Dendritic cell treated with granulocyte-macrophage colony-stimulating factor and Interleukin-4, amounts not matched to agents 40 ng/mL and 50 ng/mL, for 4 days (primary cell): ENCODE measurements at regions not wholly inside any gene's neighbourhood (a gene's known extent, or its start where the extent isn't known, plus 50 kb on each side); places are given as distances from the start of the nearest gene placed in this dataset.

Experiments
- H3K27ac Mint-ChIP-seq: one replicate; pipeline ENCODE4 v1.8.0; 2022; ENCODE audit warnings: mild to moderate bottlenecking, mixed read lengths
- H3K27me3 Mint-ChIP-seq: one replicate; pipeline ENCODE4 v1.8.0; 2022; ENCODE audit warnings: mild to moderate bottlenecking, mixed read lengths
- H3K36me3 Mint-ChIP-seq: one replicate; pipeline ENCODE4 v1.8.0; 2022; ENCODE audit warnings: low read depth, mixed read lengths
- H3K4me1 Mint-ChIP-seq: one replicate; pipeline ENCODE4 v1.8.0; 2022; ENCODE audit warnings: low read depth, mixed read lengths
- H3K4me3 Mint-ChIP-seq: one replicate; pipeline ENCODE4 v1.8.0; 2022; ENCODE audit warnings: mild to moderate bottlenecking, moderate library complexity, mixed read lengths
- H3K9me3 Mint-ChIP-seq: one replicate; pipeline ENCODE4 v1.8.0; 2022; ENCODE audit warnings: mixed read lengths
- intact Hi-C: fragments of 100-400 bp; cut with micrococcal nuclease; formaldehyde crosslinking; loops from one replicate; pipeline ENCODE4 v1.15.0; 2022

DNA sequence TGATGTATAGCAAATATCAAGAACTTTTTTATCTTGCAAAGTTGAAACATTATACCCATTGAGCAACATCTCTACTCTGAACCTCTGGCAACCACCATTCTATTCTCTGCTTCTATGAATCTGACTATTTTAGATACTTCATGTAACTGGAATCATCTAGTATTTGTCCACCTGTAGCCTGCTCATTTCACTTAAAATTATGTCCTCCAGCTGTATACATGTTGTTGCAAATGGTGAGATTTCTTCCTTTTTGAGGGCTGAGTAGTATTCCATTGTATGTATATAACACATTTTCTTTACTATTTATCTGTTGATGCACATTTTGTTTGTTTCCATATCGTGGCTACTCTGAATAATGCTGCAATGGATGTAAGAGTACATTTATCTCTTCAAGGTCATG, 476.3 kb upstream of the LRRC4C start:
- H3K4me1 Mint-ChIP-seq = no peaks in the 10 kb centered on the region
- no peak overlapping the region for H3K27ac Mint-ChIP-seq
- H3K27me3 Mint-ChIP-seq = no peaks in the 10 kb centered on the region
- no peak overlapping the region for H3K4me3 Mint-ChIP-seq
- no peaks in the 10 kb centered on the region for H3K9me3 Mint-ChIP-seq
- no peaks in the 10 kb centered on the region for H3K36me3 Mint-ChIP-seq
- intact Hi-C loops = no loop called here

DNA sequence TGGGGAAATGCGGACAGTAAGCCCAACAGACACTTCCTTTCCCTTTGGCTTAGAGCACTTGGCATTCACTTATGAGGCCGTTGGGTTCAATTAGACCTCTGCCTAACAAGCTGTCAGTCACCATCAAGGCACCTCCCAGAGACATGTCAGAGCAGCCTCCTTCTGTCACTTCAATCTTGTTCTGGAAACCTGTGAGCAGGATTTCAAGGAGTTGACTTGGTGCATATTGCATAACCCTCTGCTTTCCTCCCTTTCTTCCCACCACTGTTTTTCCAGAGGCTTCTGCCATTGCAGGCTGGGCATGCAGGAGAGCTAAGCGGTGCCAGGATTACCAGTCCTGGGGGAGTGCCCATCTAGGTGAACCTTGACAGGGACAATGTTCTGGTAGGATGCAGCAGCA, 484.2 kb upstream of the LRRC4C start:
- H3K4me3 Mint-ChIP-seq = no peak overlapping the region
- no peaks in the 10 kb centered on the region for H3K36me3 Mint-ChIP-seq
- H3K9me3 Mint-ChIP-seq = peaks cover 8% of the 10 kb centered on the region
- no peaks in the 10 kb centered on the region for H3K4me1 Mint-ChIP-seq
- no peak overlapping the region for H3K27ac Mint-ChIP-seq
- intact Hi-C loops = no loop called here
- H3K27me3 Mint-ChIP-seq = no peaks in the 10 kb centered on the region

DNA sequence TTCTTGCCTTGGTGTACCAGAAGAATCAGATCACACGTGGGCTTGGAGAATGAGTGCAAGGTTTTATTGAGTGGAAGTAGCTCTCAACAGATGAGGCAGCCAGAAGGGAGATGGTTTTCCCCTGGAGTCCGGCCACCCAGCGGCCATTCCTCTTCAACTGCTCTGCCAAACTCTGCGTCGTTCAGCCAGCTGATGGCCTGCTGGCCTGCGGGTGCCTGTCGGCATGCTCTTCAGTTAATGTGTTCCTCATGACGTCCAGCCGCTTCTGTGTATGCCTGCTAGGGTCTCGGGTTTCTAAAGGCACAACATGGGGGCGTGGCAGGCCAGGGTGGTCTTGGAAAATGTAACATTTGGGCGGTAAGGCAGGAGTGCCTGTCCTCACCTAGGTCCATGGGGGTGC, 487.9 kb upstream of the LRRC4C start:
- no peak overlapping the region for H3K27ac Mint-ChIP-seq
- H3K36me3 Mint-ChIP-seq = no peaks in the 10 kb centered on the region
- no peak overlapping the region for H3K4me3 Mint-ChIP-seq
- H3K9me3 Mint-ChIP-seq = peaks cover 17% of the 10 kb centered on the region
- no peaks in the 10 kb centered on the region for H3K4me1 Mint-ChIP-seq
- H3K27me3 Mint-ChIP-seq = no peaks in the 10 kb centered on the region
- intact Hi-C loops = no loop called here

DNA sequence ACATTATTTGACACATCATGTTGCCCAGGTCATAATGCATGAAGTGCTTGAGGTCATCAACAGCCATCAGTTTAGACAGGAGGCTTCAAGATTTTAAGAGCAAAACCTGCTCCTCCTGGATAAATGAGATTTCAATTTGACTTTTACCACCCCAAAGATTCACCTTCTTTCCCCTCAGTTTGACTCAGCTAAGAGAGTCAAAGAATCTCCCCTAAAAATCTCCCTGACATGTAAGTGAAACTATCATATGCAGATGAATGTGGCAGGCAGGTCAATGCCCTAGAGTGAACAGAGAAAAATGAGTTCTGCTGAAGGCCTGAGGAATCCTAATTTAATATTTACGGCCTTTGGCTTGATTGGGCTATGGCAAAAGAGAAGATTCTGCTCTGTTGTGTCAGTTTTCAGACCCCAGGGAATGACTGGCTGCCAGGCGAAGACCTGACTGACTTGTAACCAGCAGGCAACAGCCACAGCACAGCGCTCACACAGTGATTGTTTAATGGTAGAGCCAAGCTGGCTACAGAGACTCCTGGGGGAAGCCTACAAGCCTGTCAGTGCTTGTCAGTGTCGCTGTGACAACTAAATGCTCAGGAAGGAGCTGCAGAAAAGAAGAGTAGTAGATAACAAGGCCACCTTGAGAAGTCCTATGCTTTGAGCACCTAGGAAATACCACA, 491.2 kb upstream of the LRRC4C start:
- H3K27me3 Mint-ChIP-seq = no peaks in the 10 kb centered on the region
- H3K27ac Mint-ChIP-seq = no peak overlapping the region
- no peak overlapping the region for H3K4me3 Mint-ChIP-seq
- H3K4me1 Mint-ChIP-seq = no peaks in the 10 kb centered on the region
- intact Hi-C loops = no loop called here
- no peaks in the 10 kb centered on the region for H3K36me3 Mint-ChIP-seq
- H3K9me3 Mint-ChIP-seq = peaks cover 24% of the 10 kb centered on the region

DNA sequence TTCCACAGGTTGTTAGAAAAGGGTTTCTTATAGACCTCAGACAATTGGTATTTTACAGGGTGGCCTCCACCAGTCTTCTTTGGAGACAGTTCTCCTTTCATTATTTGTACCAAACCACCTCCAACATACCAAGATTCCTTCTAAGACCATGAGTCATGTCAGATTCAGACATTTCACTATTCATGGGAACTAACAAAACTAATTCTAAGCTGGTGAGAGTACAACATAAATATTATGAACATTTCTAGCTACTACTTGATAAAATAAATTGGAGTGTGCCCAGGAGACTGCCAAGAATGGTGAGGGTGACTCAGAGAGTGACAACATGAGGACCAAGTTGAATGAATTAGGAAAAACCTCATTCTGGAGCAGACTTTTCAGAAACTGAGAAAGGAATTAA, 494.6 kb upstream of the LRRC4C start:
- H3K9me3 Mint-ChIP-seq = peaks cover 18% of the 10 kb centered on the region
- H3K4me3 Mint-ChIP-seq = no peak overlapping the region

DNA sequence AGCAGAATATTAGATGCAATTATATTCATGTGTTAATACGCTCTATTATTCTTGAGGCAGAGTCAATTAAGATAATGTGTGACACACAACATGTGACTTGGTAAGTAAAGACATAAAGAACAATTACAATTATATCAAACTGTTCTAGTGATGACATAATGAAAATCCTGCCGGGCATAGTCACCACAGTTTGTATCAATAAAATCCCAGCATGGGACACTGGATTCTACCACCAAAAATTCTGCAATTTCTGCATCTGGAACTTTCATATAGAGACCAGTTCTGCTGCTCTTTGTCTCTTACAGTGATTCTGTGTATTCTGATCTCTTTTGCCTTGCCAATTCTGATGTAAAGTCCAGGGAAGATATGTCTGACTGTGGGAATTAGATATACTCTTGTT, 495.6 kb upstream of the LRRC4C start:
- Mint-ChIP-seq H3K9me3 (peaks cover 10% of the 10 kb centered on the region), H3K27ac (no peak overlapping the region), H3K4me3 (no peak overlapping the region), H3K36me3 (no peaks in the 10 kb centered on the region), H3K27me3 (no peaks in the 10 kb centered on the region), H3K4me1 (no peaks in the 10 kb centered on the region)
- intact Hi-C loops = no loop called here

More for the DNA sequence above, 494.6 kb upstream of the LRRC4C start:
- Mint-ChIP-seq H3K27ac (no peak overlapping the region), H3K27me3 (no peaks in the 10 kb centered on the region), H3K36me3 (no peaks in the 10 kb centered on the region), H3K4me1 (no peaks in the 10 kb centered on the region)
- intact Hi-C loops = no loop called here

DNA sequence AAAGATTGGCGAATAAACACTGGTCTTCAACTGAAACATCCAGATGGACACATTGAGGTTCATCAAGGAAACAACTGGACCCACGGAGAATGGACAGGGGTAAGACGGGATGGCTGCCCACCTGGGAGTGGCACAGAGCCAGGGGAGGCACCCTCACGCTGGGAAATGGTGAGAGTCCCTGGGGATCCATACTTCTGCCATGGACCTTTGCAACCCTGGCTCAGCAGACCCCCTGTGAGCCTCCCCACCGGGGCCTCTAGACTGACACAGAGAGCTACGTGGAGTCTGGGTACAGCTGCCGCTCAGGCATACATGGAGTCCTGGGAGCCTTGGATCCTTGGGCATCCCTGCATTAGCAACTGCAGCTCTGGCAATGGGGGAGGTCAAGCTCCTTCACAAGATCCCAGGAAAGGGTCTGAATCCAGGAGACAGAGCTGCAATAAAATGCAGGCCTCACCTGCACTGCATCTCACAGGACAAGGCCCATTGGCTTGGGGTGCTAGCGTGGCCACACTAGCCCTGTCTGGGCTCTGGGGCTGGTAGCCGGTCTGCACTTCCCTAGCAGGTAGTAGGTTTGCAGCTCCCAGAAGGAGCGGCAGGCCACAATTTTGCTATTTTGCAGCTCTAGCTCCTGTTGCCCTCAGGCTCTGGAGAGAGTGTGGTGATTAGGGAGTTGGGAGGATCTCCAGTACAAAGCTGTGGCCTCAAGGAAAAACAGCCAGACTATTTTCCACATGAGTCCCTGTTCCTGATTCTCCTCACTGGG, 496.4 kb upstream of the LRRC4C start:
- intact Hi-C loops = no loop called here
- H3K27me3 Mint-ChIP-seq = no peaks in the 10 kb centered on the region
- peaks cover 9% of the 10 kb centered on the region for H3K9me3 Mint-ChIP-seq
- no peak overlapping the region for H3K27ac Mint-ChIP-seq
- no peaks in the 10 kb centered on the region for H3K36me3 Mint-ChIP-seq
- H3K4me1 Mint-ChIP-seq = no peaks in the 10 kb centered on the region
- no peak overlapping the region for H3K4me3 Mint-ChIP-seq

DNA sequence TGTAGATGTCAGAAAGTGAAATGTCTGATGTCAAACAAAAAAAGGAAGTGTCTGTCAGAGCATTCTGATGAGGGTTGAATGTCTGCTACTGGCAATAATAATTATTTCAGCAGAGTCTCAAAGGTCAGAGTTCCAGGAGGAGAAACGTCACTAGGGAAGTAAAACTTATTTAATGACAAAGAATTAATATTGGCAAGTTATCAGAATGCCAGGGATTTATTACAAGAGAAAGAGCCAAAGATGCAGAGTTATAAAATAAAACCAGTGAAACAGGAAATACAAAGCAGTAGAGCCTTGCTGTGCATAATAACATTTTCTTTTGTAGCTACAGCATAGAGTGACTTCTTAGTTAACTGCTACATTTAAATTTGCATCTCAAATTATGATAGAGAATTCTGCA, 504.0 kb upstream of the LRRC4C start:
- intact Hi-C loops = no loop called here
- no peak overlapping the region for H3K4me3 Mint-ChIP-seq
- H3K36me3 Mint-ChIP-seq = no peaks in the 10 kb centered on the region
- H3K27me3 Mint-ChIP-seq = no peaks in the 10 kb centered on the region
- peaks cover 11% of the 10 kb centered on the region for H3K9me3 Mint-ChIP-seq
- H3K4me1 Mint-ChIP-seq = no peaks in the 10 kb centered on the region
- no peak overlapping the region for H3K27ac Mint-ChIP-seq

DNA sequence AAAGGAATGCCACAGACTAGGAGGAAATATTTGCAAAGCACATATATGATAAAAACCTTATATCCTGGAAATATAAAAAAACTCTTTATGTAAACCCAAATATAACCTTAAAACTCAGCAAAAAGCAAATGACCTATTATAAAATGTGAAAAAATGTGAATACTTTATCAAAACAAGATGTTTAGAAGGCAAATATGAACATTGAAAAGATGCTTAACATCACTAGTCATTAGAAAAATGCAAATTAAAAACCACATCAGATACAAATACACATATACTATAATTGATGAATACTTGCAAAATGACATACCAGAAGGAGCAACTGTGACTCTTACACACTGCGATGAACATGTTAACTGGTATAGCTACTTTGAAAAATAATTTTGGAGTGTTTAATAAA, 511.2 kb upstream of the LRRC4C start:
- H3K27ac Mint-ChIP-seq = no peak overlapping the region
- H3K27me3 Mint-ChIP-seq = no peaks in the 10 kb centered on the region
- no peaks in the 10 kb centered on the region for H3K4me1 Mint-ChIP-seq

DNA sequence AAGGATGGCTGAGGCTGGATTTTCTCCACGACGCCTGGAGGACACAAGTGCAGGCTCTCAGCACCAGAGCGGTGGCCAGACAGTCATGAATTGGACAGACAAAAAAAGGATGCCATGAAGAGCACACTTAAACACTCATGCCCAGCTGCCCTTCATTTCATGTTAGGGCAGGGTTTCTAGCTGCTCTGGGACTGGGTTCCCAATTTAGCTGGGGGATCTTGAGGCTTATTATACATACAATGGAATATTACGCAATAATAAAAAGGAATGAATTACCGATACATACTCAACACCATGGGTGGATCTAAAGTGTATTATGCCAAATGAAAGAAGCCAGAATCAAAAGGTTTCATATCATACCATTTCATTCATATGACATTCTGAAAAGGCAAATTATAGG, 512.1 kb upstream of the LRRC4C start:
- Mint-ChIP-seq H3K9me3 (peaks cover 5% of the 10 kb centered on the region), H3K36me3 (no peaks in the 10 kb centered on the region), H3K27ac (no peak overlapping the region), H3K4me1 (no peaks in the 10 kb centered on the region), H3K4me3 (no peak overlapping the region), H3K27me3 (no peaks in the 10 kb centered on the region)
- intact Hi-C loops = no loop called here

More for the DNA sequence above, 511.2 kb upstream of the LRRC4C start:
- Mint-ChIP-seq H3K9me3 (peaks cover 5% of the 10 kb centered on the region), H3K4me3 (no peak overlapping the region), H3K36me3 (no peaks in the 10 kb centered on the region)
- intact Hi-C loops = no loop called here

DNA sequence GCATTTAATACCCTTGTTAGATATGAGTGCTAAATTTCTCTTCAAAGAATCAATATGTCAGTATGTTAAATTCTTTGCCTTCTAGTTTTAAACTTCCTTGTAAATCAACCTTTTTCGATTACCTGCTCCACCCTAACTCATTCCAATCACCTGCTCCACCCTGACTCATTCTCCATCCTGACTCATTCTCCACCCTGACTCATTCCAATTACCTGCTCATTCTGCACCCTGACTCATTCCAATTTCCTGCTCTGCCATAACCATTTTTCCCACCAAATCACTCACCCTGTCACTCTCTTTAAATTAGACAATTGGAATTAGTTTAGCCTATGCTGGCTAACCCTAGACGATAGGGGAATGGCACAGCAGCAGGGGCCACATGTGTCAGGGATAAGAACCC, 519.5 kb upstream of the LRRC4C start:
- Mint-ChIP-seq H3K36me3 (no peaks in the 10 kb centered on the region), H3K9me3 (peaks cover 9% of the 10 kb centered on the region), H3K27me3 (no peaks in the 10 kb centered on the region), H3K27ac (no peak overlapping the region), H3K4me3 (no peak overlapping the region), H3K4me1 (no peaks in the 10 kb centered on the region)
- intact Hi-C loops = no loop called here

DNA sequence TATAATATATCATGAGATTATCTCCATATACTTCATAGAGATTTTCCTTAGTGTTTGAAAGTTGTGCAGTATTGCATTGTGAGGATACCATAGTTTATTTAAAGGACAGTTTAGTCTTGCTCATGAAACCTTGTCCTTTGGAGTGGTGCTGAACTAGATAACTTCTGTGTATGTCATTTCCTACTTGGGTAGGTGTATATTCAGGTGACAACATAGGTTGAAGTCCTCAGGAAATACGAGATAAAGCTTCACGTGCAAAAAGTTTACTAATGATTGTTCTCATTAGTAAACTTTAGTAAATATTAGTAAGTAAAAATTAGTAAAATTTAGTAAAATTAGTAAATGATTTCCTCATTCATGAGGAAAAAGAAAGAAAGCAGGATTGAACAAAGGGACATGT, 521.3 kb upstream of the LRRC4C start:
- Mint-ChIP-seq H3K9me3 (peaks cover 9% of the 10 kb centered on the region), H3K27me3 (no peaks in the 10 kb centered on the region), H3K4me3 (no peak overlapping the region), H3K36me3 (no peaks in the 10 kb centered on the region), H3K27ac (no peak overlapping the region), H3K4me1 (no peaks in the 10 kb centered on the region)
- intact Hi-C loops = no loop called here

DNA sequence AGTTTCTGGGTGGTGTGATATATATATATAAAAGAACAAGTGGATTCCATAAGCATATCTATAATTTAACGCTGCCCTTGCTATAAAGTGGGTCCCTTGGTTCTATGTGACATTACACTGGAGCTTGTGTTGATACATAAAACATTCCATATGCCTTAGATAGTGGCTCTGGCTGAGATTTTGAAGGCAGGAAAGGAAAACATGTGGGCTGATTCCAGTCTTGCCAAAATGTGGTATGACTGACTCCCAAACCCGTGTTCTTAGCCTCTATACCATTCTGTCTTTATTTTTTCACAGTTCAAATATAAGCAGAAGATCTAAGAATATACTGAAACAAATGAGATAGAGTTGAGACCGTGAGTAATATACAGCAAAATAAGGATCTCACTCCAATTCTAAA, 522.8 kb upstream of the LRRC4C start:
- no peaks in the 10 kb centered on the region for H3K36me3 Mint-ChIP-seq
- intact Hi-C loops = no loop called here
- no peak overlapping the region for H3K4me3 Mint-ChIP-seq
- H3K4me1 Mint-ChIP-seq = no peaks in the 10 kb centered on the region
- H3K27me3 Mint-ChIP-seq = no peaks in the 10 kb centered on the region
- no peak overlapping the region for H3K27ac Mint-ChIP-seq
- peaks cover 9% of the 10 kb centered on the region for H3K9me3 Mint-ChIP-seq

DNA sequence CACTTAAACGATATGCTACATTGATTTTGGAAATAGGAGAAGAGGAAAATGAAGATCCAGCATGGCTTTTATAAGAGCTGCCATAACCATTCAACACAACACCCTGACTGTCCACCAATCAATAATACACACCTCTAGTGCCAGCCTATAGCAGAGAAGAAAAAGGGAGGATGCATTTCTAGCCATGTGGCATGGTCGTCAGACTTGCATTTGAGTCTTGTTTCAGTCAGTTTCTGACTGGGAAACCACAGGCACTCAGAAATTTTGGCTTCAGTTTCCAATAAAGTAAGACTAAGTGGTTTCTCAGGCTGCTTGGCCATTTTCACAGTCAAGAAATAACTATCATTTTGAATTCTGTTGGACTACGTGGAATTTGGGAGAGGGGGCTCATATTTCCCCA, 523.5 kb upstream of the LRRC4C start:
- H3K9me3 Mint-ChIP-seq = peaks cover 9% of the 10 kb centered on the region
- H3K36me3 Mint-ChIP-seq = no peaks in the 10 kb centered on the region
- intact Hi-C loops = no loop called here
- H3K4me3 Mint-ChIP-seq = no peak overlapping the region
- H3K27ac Mint-ChIP-seq = no peak overlapping the region
- H3K4me1 Mint-ChIP-seq = no peaks in the 10 kb centered on the region
- no peaks in the 10 kb centered on the region for H3K27me3 Mint-ChIP-seq

DNA sequence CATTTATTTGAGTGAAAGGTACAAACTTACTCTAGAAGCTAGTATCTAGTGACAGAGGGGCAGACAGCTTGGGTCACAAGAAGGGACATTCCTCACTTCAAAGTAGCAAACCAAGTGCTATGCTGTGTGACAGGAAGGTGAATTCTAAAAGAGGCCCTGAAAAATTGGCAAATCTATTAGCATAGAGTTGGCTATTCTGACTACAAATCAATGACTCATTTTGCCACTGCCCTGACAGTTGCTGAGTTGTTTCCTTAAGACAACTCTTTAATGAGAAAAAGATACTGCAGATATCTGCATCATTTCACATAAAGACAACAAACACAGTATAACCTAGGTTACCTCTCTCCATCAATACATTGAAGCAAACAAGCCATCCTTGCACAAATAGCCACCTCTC, 524.0 kb upstream of the LRRC4C start:
- Mint-ChIP-seq H3K27me3 (no peaks in the 10 kb centered on the region), H3K27ac (no peak overlapping the region), H3K4me3 (no peak overlapping the region), H3K9me3 (peaks cover 9% of the 10 kb centered on the region), H3K4me1 (no peaks in the 10 kb centered on the region), H3K36me3 (no peaks in the 10 kb centered on the region)
- intact Hi-C loops = no loop called here
